Left lung (tissue), 4 donors: ENCODE measurements at regions not wholly inside any gene's neighbourhood (a gene's known extent, or its start where the extent isn't known, plus 50 kb on each side); places are given as distances from the start of the nearest gene placed in this dataset.

ENCODE experiments used
- ATAC-seq: fragments of 200-7000 bp; cut with Tn5 transposase; one replicate; pipeline ENCODE4 v1.9.1; 2020; ENCODE audit warnings: moderate library complexity
- DNase-seq, 4 donors: peaks; one replicate each; pipeline ENCODE4 v3.0.0-alpha.2; 2013 to 2020
- H3K27ac ChIP-seq, 2 donors: fragments of 200-600 bp; sonication (generic) in 1 of 2; one replicate each; pipeline versions ENCODE4 v1.5.0 to v1.8.0; 2020 to 2021
- H3K27me3 ChIP-seq, 2 donors: fragments of 200-600 bp; sonication (generic) in 1 of 2; one replicate each; pipeline versions ENCODE4 v1.5.0 to v1.8.0; 2020 to 2021
- H3K36me3 ChIP-seq, 2 donors: fragments of 200-600 bp; sonication (generic) in 1 of 2; one replicate each; pipeline versions ENCODE4 v1.5.0 to v1.8.0; 2020 to 2021
- H3K4me1 ChIP-seq, 2 donors: fragments of 200-600 bp; one replicate each; pipeline ENCODE4 v1.8.0; 2021
- H3K4me3 ChIP-seq, 2 donors: fragments of 200-600 bp; sonication (generic) in 1 of 2; one replicate each; pipeline versions ENCODE4 v1.5.0 to v1.8.0; 2020 to 2021; ENCODE audit warnings: mild to moderate bottlenecking in 1 of 2
- H3K9me3 ChIP-seq, 2 donors: fragments of 200-600 bp; sonication (generic) in 1 of 2; one replicate each; pipeline versions ENCODE4 v1.5.0 to v1.8.0; 2020 to 2021
- CTCF ChIP-seq, 2 donors: fragments of 200-600 bp; sonication (generic) in 1 of 2; IDR thresholded peaks; one replicate each; pipeline versions ENCODE4 v1.5.0 to v1.8.0; 2021; ENCODE audit warnings: antibody characterized with exemption in 2 of 2
- intact Hi-C, 2 donors: fragments of 100-400 bp; cut with DNase I; formaldehyde crosslinking; loops; one replicate each; pipeline versions ENCODE4 v1.11.2 to v1.14.2; 2022
- donor health status: DM: no; HTN: yes; CAD: no.
- donor health status: DM: no; HTN: no; CAD: no.

- no peak overlapping the region for H3K27ac ChIP-seq
- no peaks in the 10 kb centered on the region for H3K9me3 ChIP-seq
- H3K27me3 ChIP-seq = no peaks in the 10 kb centered on the region
- intact Hi-C loops = no loop called here
- H3K4me1 ChIP-seq = peaks cover 15 to 21% of the 10 kb centered on the region in 2 donors
- ATAC-seq = no peak
- no peak for TF ChIP-seq CTCF (IDR thresholded peaks at IDR 0.05)
- H3K4me3 ChIP-seq = no peak overlapping the region
- no peaks in the 10 kb centered on the region for H3K36me3 ChIP-seq
- DNase-seq = no peak
These were observed 118.2 kb upstream of the DST start for GRCh38 chr6:56760842-56761241.

- H3K4me3 ChIP-seq = no peak overlapping the region
- DNase-seq = no peak
- H3K27ac ChIP-seq = no peak overlapping the region
- H3K27me3 ChIP-seq = no peaks in the 10 kb centered on the region
- no peaks in the 10 kb centered on the region for H3K36me3 ChIP-seq
- intact Hi-C loops = no loop called here
- TF ChIP-seq CTCF (IDR thresholded peaks at IDR 0.05) = no peak
- H3K4me1 ChIP-seq = peaks cover 17 to 21% of the 10 kb centered on the region in 2 donors
- no peak for ATAC-seq
- no peaks in the 10 kb centered on the region for H3K9me3 ChIP-seq
These were observed 116.8 kb upstream of the DST start for GRCh38 chr6:56759521-56759920.

DNA sequence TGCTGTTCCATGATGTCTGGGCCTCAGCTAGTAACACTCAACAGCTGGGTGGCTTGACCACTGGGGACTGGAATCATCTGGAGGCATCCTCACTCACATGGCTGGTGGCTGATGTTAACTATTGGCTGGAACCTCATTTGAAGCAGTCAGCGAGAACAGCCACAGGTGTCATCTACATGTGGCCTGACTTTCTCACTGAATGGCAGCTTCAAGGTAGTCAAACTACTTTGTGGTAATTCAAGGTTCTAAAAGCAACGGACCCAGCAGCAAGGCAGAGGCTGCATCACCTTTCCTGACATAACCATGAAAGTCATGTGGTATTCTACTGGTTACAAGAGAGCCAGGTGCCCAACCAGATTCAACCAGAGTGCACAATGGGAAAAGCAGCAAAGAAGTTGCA lies 115.9 kb upstream of the DST start:
- Histone ChIP-seq H3K27ac (peak overlapping the region; percentile 13 to 60), H3K9me3 (no peaks in the 10 kb centered on the region), H3K27me3 (no peaks in the 10 kb centered on the region), H3K36me3 (no peaks in the 10 kb centered on the region), H3K4me3 (no peak overlapping the region), H3K4me1 (peaks cover 17% of the 10 kb centered on the region in 2 donors)
- no peak for DNase-seq
- ATAC-seq = no peak
- intact Hi-C loops = no loop called here
- TF ChIP-seq CTCF (IDR thresholded peaks at IDR 0.05) = no peak

- DNase-seq = no peak
- no peaks in the 10 kb centered on the region for H3K27me3 ChIP-seq
- peak; percentile 75 for ATAC-seq
- intact Hi-C loops = no loop called here
- H3K9me3 ChIP-seq = no peaks in the 10 kb centered on the region
- H3K36me3 ChIP-seq = no peaks in the 10 kb centered on the region
- H3K4me3 ChIP-seq = no peak overlapping the region
- H3K27ac ChIP-seq = peak overlapping the region; percentile 26 to 60
- no peak for TF ChIP-seq CTCF (IDR thresholded peaks at IDR 0.05)
- H3K4me1 ChIP-seq = peaks cover 17% of the 10 kb centered on the region in 2 donors
These were observed 115.4 kb upstream of the DST start for GRCh38 chr6:56758120-56758519.

DNA sequence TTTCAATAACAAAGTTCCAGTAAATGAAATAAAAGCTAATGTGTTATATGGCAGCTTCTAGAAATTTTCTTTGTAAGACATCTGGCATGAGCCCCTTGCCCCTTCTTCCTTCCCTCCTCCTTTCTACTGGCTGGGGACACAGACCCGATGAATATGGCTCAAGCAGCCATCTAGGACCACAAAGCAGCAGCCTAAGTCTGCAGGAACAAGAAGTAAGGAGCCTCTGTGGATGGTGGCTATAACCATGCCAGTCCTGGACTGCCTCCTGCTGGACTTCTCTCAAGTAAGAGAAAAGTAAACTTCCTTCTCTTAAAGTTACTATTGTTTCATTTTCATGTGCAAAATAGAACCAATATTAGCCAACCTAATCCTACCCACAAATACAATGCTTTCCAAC lies 114.9 kb upstream of the DST start:
- no peaks in the 10 kb centered on the region for H3K27me3 ChIP-seq
- H3K36me3 ChIP-seq = no peaks in the 10 kb centered on the region
- H3K9me3 ChIP-seq = no peaks in the 10 kb centered on the region
- DNase-seq (peak in 1 of 4 donors; percentile 40), ATAC-seq (peak; percentile 92)
- H3K27ac ChIP-seq = peak overlapping the region; percentile 26 to 60
- H3K4me1 ChIP-seq = peaks cover 17% of the 10 kb centered on the region in 2 donors
- intact Hi-C loops = no loop called here
- no peak overlapping the region for H3K4me3 ChIP-seq
- peak in 1 of 2 donors; percentile 21 for TF ChIP-seq CTCF (IDR thresholded peaks at IDR 0.05)
